ENCODE measurements at regions not wholly inside any gene's neighbourhood (a gene's known extent, or its start where the extent isn't known, plus 50 kb on each side); places are given as distances from the start of the nearest gene placed in this dataset.

DNA sequence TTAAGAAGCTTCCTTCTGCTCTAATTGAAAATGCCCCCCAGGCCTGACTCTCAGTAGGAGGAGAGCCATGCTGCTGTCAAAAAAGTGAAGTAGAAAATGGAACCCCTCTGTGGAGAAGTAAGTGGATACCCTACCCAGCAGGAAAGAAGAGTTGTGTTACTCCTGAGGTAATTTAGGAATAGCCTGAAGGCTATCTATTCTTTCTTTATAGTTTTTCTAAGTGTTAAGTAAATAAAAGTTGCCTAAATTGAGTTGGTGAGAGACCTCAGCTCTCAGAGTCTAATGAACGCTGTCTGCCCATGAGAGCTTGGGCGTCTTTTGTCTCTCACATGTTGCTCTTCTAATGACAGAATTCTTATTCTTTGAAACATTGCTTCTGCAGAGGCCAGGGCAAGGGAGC is 116.2 kb downstream of the NSUN3 start:
- DNase-seq (ENCODE audit: low read depth): no peak

DNA sequence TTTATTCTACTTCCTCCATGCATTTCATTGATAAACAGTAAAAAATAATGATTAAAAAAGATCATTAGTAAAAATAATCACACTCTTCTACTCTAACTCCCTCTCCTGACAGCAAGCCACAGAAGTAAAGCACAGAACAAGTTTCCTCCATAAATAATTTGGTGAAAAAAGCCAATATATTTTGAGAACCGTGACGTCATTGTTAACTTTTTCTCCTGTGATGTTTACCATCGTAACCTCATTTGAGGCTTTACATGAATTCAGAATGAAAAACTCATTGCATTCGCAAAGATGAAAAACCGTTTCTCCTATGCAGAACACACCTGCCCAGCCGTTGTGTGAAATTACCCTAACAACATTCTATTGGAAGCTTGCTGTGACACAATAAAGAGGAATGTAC is 120.7 kb downstream of the NSUN3 start:
- no peak for DNase-seq (ENCODE audit: low read depth)

DNA sequence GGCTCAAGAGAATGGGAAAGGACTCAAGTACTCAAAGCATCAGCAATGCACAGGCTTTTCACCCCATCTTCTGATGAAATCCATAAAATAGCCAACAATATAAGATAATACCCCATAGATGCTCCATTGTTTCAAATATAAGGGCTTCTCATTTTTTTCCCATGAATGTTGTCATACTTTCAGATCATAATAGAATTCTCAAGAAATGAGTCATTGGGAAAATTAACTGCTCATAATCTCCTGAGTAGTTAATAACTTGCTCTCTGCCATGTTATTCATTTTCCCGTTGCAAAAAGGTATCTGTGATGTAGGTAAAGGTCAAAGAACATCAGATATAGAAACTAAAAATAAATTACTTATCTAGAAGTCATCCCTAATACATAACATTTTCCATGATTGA is 121.9 kb downstream of the NSUN3 start:
- DNase-seq (ENCODE audit: low read depth): no peak

DNA sequence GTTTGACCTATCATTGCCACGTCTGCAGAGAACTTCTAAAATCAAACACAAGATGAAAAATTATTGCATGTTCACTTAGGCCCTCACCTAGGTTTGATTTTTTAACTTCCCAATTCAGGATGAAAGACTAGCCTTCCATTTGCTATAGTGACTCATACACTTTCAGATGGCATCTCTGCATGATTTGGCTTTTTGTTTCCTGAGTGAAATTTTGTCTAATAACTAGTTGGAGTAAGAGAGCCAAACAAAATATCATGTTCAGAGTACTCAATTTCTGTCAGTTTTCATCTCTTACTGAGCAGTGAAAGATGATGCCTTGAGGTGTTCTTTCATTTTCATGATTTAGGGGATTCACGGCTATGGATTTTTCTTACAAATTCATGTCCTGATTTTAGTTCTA is 122.9 kb downstream of the NSUN3 start:
- peak; percentile 17 for DNase-seq (ENCODE audit: low read depth)

DNA sequence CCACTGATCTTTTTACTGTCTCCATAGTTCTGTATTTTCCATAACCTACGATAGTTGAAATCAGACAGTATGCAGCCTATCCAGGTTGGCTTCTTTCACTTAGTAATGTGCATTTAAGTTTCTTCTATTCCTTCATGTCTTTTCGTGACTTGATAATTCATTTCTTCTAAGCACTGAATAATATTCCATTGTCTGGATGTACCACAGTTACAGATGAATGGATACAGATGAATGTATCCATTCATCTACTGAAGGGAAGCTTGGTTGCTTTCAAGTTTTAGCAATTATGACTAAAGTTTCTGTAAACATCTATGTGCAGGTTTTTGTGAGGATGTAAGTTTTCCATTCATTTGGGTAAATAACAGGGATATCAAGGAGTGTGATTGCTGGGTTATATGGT is 124.8 kb downstream of the NSUN3 start:
- DNase-seq (ENCODE audit: low read depth): no peak

DNA sequence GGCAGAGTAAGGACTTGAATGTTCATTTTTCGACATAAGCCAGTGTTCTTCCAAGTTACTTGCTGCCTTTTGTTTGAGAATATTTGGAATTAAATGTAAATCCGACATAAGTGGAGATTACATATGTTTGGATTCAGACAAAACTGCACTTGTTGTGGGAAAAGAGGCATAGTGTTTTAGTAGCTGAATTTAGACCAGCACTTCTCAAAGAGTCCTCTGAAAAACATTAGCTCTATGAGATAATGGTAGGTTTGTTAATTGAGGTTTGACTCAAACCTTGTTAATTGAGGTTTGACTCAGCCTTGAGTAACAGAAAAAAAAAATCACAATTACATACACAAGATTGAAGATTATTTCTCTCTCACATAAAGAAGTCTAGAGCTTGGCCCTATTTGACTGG is 132.5 kb downstream of the NSUN3 start:
- DNase-seq (ENCODE audit: low read depth): no peak

DNA sequence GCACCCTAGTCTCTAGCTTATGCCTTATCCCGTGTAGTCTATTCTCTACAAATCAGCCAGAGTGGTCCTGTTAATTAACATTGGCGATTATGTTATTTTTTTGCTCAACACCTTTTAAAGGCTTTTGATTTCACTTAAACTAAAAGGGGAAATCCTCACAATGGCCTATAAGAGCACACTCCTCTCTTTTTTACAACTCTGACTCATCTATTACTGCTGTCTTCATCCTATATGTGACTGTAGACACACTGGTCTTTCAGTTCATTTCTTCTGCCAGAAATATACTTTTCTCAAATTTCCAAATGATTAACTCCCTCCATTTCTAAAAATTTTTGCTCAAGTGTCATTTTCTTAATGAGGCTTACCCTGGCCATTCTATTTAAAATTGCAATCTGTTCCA is 143.4 kb downstream of the NSUN3 start:
- no peak for DNase-seq (ENCODE audit: low read depth)

DNA sequence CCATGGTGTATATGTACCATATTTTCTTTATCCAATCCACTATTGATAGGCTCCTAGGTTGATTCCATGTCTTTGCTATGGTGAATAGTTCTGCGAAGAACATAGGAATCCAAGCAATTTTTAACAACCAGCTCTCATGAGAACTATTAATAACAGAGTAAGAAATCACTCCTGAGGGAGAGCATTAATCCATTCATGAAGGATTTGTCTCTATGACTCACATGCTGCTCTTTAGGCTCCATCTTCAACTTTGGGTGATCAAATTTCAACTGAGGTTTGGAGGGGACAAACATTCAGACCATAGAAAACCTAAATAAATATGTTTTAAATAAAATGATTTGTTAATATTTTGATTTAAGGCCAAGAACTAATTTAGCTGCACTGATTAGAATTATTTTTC is 147.4 kb downstream of the NSUN3 start:
- peak; percentile 38 for DNase-seq (ENCODE audit: low read depth)

DNA sequence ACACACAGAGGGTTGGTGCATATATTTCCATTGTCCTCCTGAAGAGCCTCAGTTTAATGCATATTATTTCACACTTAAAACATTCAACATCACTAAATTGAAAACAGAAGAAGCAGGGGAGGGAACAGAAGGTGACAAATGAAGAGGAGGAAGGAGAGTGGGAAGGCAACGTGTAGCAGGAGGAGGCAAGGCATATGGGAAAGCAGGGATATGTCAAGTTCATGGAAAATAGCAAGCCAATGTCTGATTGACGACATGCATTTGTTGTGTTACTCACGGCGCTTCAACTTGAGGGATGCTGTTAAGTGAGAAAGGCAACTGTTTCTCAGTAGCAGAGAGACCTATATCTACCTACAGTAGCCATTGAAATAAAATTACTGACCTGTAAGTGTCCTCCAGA is 154.5 kb downstream of the NSUN3 start:
- DNase-seq (ENCODE audit: low read depth): no peak

DNA sequence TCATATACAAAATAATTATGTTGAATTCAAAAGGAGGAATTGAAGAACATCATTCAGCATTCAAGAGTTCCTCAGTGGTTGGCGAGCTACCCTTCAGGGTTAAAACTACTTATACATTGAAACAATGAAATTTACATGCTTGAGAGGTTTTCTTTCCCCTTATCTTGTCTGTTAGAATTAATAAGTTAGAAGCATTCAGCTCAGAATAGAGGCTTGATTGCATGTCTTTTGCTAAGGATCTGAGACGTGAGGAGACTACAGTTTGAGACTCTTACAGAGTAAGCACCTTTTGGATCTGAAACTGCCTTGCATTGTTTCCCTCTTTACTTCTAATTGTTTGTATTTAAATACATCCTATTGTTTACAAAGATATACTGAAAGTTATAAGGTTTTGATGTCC is 157.6 kb downstream of the NSUN3 start:
- DNase-seq (ENCODE audit: low read depth): no peak

DNA sequence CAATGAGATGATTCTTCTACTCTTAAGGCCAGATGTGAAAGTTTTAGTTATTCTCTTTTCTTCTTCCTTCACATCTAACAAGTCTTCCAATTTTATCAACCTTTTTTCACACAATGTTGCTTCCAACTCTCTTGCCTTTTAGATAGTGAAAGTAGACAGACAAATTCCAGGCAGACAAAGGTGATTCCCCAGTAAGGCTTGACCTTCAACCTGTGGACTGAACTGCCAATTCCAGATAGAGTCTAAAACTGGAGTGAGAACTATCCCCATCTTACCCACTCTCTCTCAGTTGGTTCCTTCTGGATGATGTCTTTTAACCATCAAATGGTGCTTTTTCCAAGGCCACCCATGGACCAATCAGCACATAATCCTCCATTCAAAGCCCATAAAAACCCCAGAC is 159.0 kb downstream of the NSUN3 start:
- DNase-seq (ENCODE audit: low read depth): no peak

DNA sequence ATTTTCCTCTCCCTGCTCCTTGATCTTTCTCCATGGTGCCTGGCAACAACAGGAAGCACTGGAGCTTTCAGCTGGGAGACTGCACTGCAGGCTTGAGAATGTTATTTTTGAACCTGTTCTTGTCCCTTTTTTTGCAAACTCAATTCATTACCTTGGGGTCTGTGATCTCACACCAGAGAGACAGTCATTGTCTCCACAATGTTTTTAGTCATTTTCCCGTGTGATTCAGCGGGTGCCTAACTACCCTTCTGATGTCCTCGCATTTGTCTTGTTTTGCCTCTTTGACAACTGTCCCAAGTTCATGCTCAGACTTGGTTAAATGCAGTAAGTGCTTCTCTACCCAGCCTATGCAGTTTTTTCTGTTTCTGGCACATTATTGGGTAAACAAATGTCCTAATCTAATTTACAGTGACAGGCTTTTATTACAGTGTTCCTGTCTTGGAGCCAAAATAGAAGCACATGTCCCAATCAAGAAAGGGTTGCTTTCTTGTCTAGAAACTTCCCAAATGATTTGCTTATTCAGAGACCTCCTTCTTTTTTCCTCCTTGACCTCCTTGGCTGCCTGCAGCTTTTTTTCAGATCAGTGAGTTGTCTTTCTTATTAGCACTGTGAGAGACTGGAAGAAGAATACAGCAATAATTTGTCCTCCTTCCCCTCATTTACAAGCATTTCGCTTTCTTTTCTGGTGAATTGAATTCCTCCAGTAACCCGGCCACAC is 162.4 kb downstream of the NSUN3 start:
- DNase-seq (ENCODE audit: low read depth): peak; percentile 18

DNA sequence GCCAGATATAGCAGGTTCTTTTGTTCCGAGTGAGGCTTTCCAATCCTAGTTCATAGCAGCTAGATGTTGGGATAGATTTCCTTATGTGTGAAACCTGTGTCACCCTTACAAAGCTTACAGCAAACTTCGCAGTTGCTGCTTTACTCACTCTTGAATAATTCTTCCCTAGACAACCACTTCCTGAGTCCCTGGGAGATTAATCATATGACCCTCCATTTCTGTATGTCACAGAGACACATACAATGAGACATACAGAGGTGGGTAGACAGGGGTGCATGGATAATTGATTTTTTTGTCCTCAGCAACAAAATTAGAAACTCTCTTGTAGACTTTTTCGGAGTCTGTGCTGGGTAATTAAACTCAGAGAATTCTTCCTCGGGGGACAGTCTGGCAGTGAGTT is 163.2 kb downstream of the NSUN3 start:
- peak; percentile 50 for DNase-seq (ENCODE audit: low read depth)

DNA sequence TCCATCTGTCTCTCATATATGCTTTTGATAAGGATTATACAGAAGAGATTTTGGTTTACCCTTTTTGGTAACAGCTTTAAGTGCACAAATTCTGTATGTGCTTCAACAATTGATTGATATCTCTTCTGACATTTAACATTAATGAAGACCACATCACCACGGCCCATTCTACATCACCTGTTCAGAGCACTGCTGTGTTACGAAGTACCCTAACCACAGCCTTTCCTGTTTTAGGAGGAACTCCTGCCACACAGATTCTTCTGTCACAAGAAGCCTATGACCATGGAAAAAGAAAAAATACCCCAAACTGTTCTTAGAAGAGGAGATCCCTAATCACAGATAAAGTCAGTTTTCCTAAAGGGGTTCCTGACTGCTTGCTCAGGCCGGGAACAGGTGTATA is 170.1 kb downstream of the NSUN3 start:
- DNase-seq (ENCODE audit: low read depth): no peak

DNA sequence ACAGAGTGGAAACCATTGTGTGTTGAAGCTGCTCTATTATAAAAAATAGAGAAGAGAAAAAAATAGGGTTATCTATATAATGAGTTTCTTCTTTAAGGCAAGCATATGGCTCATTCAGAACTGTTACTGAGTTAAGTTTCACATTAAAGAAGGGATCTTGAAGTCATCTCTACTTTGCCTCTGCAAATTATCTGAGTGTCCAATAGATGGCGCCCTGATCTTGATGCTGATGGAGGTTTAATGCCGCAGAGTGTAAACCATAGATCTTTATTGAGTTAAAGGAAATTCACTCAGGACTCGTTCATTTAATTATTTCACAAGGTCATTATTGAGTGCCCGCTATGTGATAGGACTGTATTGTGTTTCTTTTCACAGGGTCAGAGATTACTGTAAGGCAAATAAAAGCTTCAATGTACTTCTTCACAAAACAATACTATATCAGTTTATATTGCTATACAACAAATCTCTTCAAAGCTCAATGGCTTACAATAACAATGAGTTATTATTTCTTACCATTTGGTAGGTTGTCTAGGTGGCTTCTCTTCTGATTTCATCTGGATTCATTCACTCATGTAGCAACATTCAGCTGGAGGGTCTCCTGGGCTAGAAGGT is 171.4 kb downstream of the NSUN3 start:
- peak; percentile 57 for DNase-seq (ENCODE audit: low read depth)

DNA sequence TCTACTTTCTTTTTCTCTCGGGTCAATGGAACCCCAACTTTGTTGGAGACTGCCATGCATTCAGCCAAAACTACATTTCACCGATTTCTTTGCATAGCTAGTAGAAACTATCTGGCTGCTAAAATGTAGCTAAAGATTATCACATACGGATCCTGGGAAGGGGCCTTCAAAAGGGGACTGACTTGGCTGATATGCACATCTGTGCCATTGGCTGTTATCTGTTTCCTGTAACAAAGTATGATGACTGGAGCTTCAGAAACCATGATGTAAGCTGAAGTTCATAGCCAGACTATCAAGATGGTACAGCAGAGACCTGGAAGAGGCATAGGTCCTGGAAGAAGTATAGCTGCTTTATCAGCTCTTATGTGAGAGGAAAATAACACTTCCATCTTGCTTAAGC is 179.1 kb downstream of the NSUN3 start:
- no peak for DNase-seq (ENCODE audit: low read depth)

DNA sequence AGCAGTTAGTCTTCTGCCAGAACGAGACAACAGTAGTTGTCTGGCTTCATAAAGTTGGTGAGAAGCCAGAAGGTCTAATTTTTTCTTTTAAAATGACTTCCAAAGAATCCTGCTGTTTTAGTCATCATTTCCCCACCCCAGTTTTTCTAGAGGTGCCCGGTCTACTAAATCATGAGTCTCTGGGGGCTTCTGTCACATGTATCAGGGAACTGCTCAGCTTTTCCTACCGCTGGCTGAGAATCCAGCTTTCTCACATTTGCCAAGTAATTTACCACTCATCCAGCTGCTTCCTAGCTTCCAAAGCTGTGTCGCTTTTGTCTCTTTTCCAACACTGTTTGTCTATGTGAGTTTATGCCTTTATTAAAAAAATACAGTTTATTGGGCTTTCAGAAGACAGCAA is 183.3 kb downstream of the NSUN3 start:
- DNase-seq (ENCODE audit: low read depth): peak; percentile 73

DNA sequence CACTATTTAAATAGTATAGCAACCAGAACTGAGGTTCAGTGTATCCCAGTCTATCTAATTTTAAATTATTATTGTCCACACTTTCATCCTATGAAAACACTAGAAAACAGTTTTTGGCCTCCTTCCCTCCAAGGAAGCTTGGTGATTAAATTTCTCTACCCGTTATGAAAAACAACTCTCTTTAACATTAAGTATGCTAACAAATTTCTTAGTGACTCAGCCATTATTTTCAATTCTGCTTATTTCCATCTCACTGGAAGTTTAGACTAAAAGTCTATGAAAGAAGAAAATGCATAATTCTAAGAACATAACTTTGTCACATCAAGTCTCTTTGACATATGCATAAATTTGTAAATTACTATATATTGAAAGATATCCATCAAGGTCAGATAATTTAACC is 185.2 kb downstream of the NSUN3 start:
- DNase-seq (ENCODE audit: low read depth): no peak

DNA sequence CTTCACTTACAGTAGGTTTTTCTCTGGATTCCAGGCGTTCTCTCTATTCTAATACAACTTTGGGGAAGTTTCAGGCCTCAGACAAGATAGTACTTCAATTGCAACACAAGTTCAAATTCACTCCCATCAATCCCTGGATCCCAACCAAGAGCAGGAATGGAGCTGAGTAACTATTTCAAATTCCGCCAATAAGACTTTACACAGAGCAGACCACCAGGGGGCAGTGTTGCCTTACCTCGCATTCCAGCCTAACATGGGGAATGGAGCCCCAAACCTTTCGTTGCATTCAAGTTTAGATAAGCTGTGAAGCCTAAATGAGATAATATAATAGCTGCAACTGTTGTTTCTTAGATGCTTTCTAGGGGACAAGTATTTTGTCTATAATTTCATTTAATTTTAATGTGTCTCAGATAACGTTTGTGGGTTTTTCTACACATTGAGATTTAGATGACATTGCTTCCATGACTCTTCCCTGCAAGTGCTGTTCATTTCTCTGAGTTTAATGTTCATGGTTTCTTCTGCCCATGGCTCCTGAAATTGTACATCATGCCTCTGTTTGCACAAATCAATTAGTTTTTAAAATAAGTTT is 186.7 kb downstream of the NSUN3 start:
- DNase-seq (ENCODE audit: low read depth): peak; percentile 83

DNA sequence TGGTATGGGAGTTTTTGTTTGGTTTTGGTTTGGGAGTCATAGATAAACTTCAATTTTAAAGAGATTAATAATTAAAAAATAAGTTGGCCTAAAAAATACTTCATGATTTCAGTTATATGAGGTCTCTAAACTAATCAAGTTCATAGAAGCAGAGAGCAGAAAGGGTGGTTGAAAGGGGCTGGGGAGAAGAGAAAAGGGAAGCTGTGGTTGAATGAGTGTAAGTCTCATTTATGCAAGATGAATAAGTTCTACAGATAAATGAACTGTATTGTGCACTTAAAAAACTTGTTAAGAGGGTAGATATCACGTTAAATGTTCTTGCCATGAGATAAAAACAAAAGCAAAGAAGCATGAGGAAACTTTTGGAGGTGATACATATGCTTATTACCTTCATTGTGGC is 188.7 kb downstream of the NSUN3 start:
- no peak for DNase-seq (ENCODE audit: low read depth)

DNA sequence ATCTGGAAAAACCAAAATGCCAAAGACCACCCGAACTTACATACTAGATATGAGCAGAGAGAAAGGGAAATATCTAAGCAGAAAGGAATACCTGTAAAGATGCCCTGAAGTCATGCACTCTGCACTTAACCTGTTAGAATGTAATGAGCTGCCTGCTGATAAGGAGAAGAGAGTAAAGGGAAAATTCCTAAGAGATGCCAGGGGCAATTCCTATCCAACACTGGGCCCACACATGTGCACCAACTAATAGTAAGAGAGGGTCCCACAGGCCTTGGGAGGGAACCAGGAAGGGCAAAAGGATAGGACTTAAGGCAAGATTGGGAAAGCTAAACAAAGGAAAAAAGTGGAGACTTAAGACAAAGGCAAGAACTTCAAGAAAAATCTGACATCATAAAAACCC is 189.5 kb downstream of the NSUN3 start:
- no peak for DNase-seq (ENCODE audit: low read depth)

DNA sequence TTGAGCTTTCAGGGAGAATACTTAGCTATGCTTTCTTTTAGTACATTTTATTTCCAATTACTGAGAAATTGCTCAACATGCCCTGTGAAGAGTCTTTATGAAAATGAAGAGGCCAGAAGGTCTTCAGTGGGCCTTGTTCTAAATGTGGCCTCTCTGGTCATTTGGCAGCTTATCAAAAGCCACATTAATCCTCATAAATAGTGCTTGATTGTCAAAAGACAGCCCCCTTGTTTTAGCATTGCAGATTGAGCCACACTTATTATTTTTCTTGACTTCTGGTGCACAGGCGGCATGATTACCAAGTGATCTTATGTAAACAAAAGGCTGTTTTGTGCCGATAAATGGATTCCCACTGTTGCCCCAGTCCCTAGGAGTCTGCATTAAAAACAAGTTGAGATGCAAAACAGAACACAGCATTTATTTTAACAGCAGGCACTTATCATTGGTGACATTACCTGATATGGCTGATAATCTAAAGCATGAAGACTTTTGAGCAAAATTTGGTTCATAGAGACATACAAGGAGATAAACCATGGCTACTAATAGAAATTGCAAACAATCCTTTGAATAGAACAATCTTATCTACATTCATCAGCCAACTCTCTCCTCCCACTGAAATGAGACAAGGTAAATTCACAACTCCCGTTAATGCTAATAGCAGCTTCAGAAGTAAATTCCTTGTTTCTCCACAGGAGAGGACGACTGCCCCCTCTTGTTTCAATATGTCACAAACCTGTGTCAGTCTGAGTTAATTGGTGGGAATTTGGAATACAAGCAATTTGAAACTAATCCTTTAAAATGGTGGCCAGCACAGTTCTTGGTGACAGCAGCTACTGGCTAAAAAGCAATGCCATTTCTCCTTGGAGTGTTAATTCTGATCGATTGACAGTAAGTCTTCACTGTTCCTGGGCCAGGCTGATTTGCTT is 194.3 kb downstream of the NSUN3 start:
- DNase-seq (ENCODE audit: low read depth): no peak
